HG03064 (cell line): ENCODE measurements at regions not wholly inside any gene's neighbourhood (a gene's known extent, or its start where the extent isn't known, plus 50 kb on each side); places are given as distances from the start of the nearest gene placed in this dataset.

Source experiments
- ATAC-seq: cut with Tn5 transposase; IDR thresholded peaks from one replicate; pipeline ENCODE4 v1.9.1; 2021; ENCODE audit warnings: low read depth; ENCODE audit not compliant: unreplicated experiment

GRCh38 chr1:173128742-173129141 lies 78.0 kb upstream of the TNFSF18 start:
- ATAC-seq = no peak

GRCh38 chr1:173127369-173128307 lies 76.9 kb upstream of the TNFSF18 start:
- no peak for ATAC-seq

DNA sequence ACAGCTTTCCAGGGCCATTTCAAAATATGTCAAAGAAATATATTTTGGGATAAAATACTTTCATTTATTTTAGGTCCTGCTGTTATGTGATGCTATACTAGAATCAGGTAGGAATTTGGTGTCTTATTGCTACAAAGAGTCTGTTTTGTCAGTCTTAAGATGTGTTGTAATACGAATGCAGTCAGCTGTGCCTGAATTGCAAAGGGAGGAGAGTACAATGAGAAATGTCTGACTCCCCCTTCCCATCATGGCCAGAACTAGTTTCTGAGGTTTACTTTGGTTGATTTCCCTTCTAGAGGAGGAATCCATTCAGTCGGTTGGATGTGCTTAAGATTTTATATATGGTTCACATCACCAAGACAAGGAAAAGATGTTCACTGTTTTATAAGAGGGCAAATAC lies 75.7 kb upstream of the TNFSF18 start:
- no peak for ATAC-seq

DNA sequence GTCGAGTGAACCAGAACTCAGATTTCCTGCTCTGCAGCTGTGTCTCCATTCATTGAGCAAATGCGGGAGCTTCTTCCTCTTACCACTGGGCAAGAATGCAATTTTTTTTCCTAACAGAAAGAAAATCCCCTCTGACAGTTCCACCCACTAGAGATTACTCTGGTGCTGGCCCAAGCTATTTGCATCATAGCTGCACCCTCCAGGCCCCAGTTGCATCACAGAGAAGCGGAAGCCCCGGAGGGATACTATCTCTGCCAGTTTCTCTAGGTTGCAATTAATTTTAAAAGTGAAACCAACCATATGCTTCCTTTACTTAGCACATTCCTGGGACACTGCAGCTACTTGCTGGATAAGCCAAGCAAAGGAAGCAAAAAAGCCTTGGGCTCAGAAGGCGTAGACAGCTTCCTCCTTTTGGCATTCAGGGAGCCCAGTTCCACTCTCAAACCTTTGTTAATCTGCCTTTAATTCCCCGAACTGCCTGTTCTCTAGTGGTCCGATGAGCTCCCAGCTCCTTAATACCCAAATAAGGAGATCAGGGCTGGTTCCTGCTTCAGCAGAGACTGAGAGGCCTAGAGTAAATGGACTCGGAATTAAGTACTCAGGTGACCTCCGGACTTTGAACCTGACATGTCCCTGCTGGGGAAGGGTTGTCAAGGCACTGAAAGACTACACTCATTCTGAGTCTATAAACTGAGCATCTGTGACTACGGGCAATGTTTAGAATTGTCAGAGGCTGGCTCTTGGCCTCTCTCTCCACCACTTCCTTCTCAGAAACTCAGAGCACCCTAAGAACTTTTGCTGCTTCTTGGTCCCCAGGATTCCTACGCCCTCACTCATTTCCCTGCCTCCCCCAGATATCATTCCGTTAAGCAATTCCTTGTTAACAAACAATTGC lies 72.5 kb upstream of the TNFSF18 start:
- no peak for ATAC-seq

DNA sequence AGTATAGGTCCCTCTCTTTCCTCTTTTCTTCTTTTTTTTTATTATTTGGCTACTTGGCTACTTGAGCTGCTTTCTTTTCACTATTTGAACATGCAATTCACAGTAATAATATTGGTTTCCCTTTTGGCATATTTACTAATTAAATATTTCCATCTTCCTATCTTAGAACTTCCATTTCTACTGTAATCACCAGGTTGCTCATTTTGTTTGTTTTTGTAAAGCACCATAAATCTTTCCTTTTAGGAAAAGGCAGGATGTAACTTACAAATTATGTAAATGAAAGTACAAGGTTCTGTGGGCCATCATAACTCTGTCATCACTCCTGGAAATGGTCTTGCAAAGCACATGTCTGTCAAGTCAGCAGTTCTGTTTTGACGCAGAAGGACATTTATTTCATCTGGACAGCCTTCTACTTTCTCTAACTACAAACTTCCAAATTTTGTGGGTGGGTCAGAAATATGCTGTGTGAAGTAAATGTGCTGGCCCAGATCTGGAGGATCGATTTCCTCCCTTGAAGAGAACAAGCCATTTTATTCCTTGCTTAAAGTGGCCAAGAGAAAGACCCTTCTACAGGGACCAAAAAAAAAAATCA lies 71.7 kb upstream of the TNFSF18 start:
- ATAC-seq = no peak

GRCh38 chr1:173118404-173118803 lies 67.7 kb upstream of the TNFSF18 start:
- no peak for ATAC-seq

DNA sequence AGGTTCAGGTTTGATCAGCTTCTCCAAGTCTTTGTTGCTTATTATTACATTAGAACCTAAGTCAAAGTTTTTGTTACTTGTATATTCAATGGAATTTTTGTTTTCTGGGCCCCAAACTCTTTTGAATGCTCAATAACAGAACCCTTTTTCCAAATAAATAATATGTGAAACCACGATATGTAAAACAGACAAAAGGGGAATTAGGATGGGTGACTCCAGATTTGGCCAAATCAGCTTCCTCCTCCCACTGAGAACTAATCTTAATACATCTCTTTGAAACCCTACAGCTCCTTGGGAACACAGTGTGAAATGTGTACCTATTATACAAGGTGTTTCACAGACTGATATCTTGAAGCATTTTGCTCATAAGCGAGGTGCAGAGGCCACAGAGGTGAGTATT lies 67.0 kb upstream of the TNFSF18 start:
- ATAC-seq = no peak

DNA sequence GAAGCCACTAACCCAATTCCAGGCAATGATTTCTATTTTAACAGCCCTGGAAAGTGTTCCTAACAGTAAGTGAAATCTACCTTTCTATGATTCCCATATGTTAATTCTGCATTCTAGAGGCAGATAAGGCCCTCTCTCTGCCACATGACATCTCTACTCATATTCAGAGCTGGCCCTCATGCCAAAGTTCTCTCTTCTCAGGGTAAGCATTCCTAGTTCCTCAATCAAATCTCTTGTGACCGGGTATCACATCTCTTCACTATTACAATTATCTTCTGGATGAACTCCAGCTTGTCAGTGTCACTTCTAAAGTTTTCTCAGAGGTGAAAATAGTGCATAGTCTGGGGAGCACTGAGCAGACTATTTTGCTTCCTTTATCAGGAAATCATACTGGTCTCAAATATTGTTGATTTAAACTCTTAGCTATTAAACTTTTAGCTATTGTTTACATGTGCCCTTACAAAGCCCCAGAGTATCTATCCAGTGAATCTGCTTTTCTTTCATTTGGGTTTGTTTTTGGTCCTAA lies 66.4 kb upstream of the TNFSF18 start:
- ATAC-seq = no peak

DNA sequence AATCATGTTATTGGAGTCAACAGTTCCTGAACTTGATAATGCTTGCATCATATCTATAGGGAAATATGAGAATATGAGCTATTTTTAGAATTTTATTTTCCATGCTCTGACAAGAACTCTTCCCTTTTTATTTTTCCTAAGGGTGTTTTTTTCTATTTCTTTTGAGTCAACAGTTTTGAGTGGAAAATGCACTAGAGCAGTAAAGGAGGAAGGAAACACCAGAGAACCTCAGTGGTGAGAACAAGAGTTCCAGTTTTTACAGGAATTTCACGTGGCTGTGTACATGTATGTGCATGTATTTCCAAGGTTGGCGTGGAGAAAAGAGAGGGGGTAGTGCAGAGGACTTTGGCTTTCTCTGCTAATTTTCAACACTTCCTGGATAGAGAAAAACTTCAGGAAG lies 63.6 kb upstream of the TNFSF18 start:
- no peak for ATAC-seq

DNA sequence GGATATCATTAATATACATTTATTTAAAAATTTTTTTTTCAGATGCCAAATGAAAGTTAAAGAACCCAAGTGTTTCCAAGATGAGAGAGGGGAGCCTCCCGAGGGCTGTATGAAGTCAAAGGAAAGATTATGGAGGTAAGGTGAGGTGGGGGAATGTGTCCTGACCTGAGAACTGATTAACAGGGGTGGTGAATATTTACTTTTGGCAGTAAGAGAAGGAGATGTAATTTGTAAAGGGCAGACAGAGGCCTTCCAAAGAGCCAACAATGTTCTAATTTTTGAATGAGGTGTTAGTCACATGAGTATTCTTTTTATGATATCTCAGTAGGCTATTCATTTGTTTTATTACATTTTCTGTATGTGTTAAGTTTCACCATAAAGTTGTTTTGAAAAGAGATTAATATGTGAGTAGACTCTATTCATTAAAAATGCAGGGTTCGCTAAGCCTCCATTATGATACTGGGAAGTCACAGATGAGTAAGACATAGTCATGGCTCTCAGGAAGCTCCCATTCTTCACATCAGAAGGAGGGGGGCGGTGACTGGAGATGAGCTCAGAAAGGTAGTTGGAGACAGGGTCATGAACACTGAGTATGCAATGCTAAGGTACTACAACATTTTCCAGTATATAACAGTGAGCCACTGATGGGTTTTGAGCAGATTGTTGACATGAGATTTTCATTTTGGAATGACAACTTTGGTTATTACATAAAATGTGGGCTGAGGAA lies 62.4 kb upstream of the TNFSF18 start:
- ATAC-seq = no peak

DNA sequence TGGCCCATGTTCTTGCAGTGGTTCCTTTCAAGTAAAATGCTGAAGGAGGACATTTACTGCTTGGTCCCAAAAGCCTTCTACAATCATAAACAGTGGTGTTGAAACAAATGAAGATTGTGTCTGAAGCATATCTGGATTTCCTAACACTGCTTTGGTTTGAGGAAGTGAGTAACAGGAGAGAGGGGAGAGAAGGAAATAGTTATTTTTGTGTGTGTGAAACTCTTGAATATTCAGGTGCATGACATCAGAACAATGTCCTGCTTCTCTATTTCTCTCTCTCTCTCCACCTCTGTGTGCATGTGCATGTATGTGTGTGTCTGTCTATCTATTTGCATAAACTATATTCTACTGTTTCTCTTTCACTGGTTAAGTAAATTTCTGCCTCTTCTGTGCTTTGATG lies 61.4 kb upstream of the TNFSF18 start:
- peak; percentile 79 for ATAC-seq

GRCh38 chr1:173107696-173108095 lies 57.0 kb upstream of the TNFSF18 start:
- no peak for ATAC-seq

- no peak for ATAC-seq
These were observed 52.3 kb upstream of the TNFSF18 start for GRCh38 chr1:173103006-173103405.

DNA sequence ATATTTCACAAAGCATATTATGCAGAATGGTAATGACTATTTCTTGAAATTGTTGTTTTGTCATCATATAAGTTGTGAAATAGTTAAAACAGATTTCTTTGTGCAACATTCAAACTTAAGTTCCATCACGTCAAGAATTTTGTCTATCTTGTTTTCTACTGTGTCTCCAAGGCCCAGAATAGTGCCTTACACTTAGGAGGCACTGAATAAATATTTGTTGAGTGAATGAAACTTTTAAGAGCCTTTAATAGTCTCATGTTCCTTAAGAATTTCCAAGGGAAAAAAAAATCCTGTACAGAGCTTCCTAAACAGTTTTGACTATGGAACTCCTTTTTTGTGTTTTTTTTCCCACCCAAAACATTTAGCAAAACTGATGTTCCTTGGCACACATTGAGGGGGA lies 50.8 kb upstream of the TNFSF18 start:
- ATAC-seq = no peak

DNA sequence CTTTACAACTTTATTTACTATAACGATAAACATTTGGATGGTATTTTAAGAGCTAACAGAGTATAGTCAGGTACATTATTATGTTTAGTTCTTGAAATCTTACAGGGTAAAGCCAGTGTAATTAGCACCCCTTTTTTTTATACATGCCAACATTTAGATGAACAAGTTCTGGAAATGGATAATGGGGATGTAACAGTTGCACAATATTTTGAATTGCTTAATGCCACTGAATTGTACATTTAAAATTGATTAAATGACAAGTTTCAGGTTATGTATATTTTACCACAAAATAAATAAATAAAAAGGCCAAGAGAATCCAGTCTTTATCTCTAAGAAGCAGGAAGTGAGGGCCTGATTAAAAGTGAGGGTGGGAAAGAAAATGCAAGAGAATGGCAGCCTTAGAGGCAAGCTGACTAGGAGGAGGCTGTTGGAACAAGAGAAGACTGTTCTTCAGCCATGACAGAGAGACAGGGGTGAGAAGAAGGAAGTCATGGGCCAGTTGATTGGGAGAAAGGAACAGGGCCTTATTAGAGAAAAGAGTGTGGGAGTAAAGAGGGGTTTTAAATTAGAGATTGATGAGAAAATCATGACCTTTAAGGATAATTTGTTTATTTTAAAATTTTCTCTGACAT lies 49.9 kb upstream of the TNFSF18 start:
- ATAC-seq = no peak
